HCT116 (cell line): ENCODE measurements at regions not wholly inside any gene's neighbourhood (a gene's known extent, or its start where the extent isn't known, plus 50 kb on each side); places are given as distances from the start of the nearest gene placed in this dataset.

Source experiments
- ATAC-seq: fragments of 200-7000 bp; cut with Tn5 transposase; 2 replicates; pipeline ENCODE4 v1.9.1; 2020; ENCODE audit warnings: mild to moderate bottlenecking, moderate library complexity
- BruUV-seq: library from RNA; stranded (reverse); fragments of 400-500 nt; replicated peaks from 2 replicates; lab custom pipeline; 2021; lab: Mats Ljungman, UMichigan
- CTCF ChIA-PET: fragments of 300-600 bp; sonication (Branson Sonifier 250); formaldehyde crosslinking; loops from one replicate; lab custom pipeline; 2021; ENCODE audit warnings: antibody characterized with exemption; lab: Charles Lee
- POLR2A ChIA-PET: fragments of 300-600, 350-600 bp; sonication (Branson Sonifier 250); formaldehyde crosslinking; loops from one replicate; lab custom pipeline; 2021; ENCODE audit warnings: antibody characterized with exemption; lab: Charles Lee
- RAD21 ChIA-PET, 2 experiments: fragments of 300-600 bp; sonication (Branson Sonifier 250); formaldehyde crosslinking; loops; one replicate each; lab custom pipeline; 2023; ENCODE audit warnings: low total read pairs in 2 of 2; ENCODE audit not compliant: uncharacterized antibody in 2 of 2, unreplicated experiment in 2 of 2, low non-redundant PET in 1 of 2; lab: Charles Lee
- DNase-seq: peaks from one replicate; pipeline ENCODE4 v3.0.0-alpha.2; 2010; ENCODE audit warnings: low read depth, low spot score
- H2AFZ ChIP-seq: fragments of 200-600 bp; shearing (Covaris generic), sonication (generic); 2 replicates; pipeline ENCODE4 v1.6.1; 2017; ENCODE audit warnings: low read depth, mixed run types, mixed read lengths, antibody characterized with exemption, low read length; ENCODE audit not compliant: poor library complexity, severe bottlenecking
- H3K27ac ChIP-seq: 2 replicates; pipeline ENCODE4 v1.5.1; 2012; ENCODE audit warnings: low read depth, low read length
- H3K27me3 ChIP-seq: fragments of 200-600 bp; sonication (generic); 2 replicates; pipeline ENCODE4 v1.6.1; 2016; ENCODE audit warnings: mixed run types, low read length, mixed read lengths; ENCODE audit not compliant: insufficient read depth
- H3K36me3 ChIP-seq, 2 experiments: fragments of 200-500 bp in 1 of 2; fragments of 200-600 bp in 1 of 2; sonication (Bioruptor generic) in 1 of 2; sonication (generic) in 1 of 2; 2 replicates each; pipeline versions ENCODE4 v1.5.1 to v1.6.1; 2014 to 2016; ENCODE audit warnings: low read length in 2 of 2, inconsistent platforms in 1 of 2, mixed read lengths in 1 of 2, mixed run types in 1 of 2; ENCODE audit not compliant: insufficient read depth in 2 of 2, control insufficient read depth in 1 of 2
- H3K4me1 ChIP-seq, 2 experiments: fragments of 200-600 bp in 1 of 2; sonication (generic) in 1 of 2; 2 replicates each; pipeline versions ENCODE4 v1.5.1 to v1.6.1; 2012 to 2017; ENCODE audit warnings: low read length in 2 of 2, inconsistent platforms in 1 of 2, mild to moderate bottlenecking in 1 of 2, mixed read lengths in 1 of 2, mixed run types in 1 of 2, moderate library complexity in 1 of 2; ENCODE audit not compliant: insufficient read depth in 2 of 2, control insufficient read depth in 1 of 2
- H3K4me2 ChIP-seq: fragments of 200-600 bp; sonication (generic); 2 replicates; pipeline ENCODE4 v1.6.1; 2017; ENCODE audit warnings: mixed run types, low read length, mixed read lengths
- H3K4me3 ChIP-seq, 2 experiments: fragments of 200-600 bp in 1 of 2; sonication (generic) in 1 of 2; replicated peaks in 1 of 2; 2 replicates each; pipeline ENCODE4 v1.5.1; 2011 to 2016; ENCODE audit warnings: low read length in 2 of 2, control low read depth in 1 of 2, low read depth in 1 of 2, mild to moderate bottlenecking in 1 of 2, mixed read lengths in 1 of 2, mixed run types in 1 of 2
- H3K79me2 ChIP-seq: fragments of 200-600 bp; sonication (generic); 2 replicates; pipeline ENCODE4 v1.6.1; 2017; ENCODE audit warnings: mild to moderate bottlenecking, mixed run types, low read length, moderate library complexity, mixed read lengths; ENCODE audit not compliant: insufficient read depth
- H3K9ac ChIP-seq: fragments of 200-600 bp; sonication (generic); 2 replicates; pipeline ENCODE4 v1.6.1; 2016; ENCODE audit warnings: low read length, mixed read lengths
- H3K9me2 ChIP-seq: fragments of 200-600 bp; sonication (generic), shearing (Covaris generic); 2 replicates; pipeline ENCODE4 v1.6.1; 2017; ENCODE audit warnings: mixed run types, mild to moderate bottlenecking, moderate library complexity; ENCODE audit not compliant: insufficient read depth
- H3K9me3 ChIP-seq, 2 experiments: fragments of 200-500 bp in 1 of 2; fragments of 200-600 bp in 1 of 2; sonication (Bioruptor generic) in 1 of 2; sonication (generic) in 1 of 2; 2 replicates each; pipeline ENCODE4 v1.6.1; 2014 to 2017; ENCODE audit warnings: low read length in 2 of 2, mixed read lengths in 2 of 2, inconsistent platforms in 1 of 2, low read depth in 1 of 2, mild to moderate bottlenecking in 1 of 2, mixed run types in 1 of 2, moderate library complexity in 1 of 2; ENCODE audit not compliant: control insufficient read depth in 1 of 2, insufficient read depth in 1 of 2
- H4K20me1 ChIP-seq: fragments of 200-600 bp; sonication (generic), shearing (Covaris generic); 2 replicates; pipeline ENCODE4 v1.6.1; 2017; ENCODE audit warnings: mixed run types, mild to moderate bottlenecking, moderate library complexity; ENCODE audit not compliant: insufficient read depth
- CTCF ChIP-seq, 3 experiments: fragments of 200-600 bp in 1 of 3; sonication (generic) in 1 of 3; IDR thresholded peaks in 2 of 3; conservative IDR thresholded peaks in 1 of 3; 2 replicates each; pipeline ENCODE4 v1.5.1; 2012 to 2017; ENCODE audit warnings: low read depth in 2 of 3, low read length in 2 of 3, antibody characterized with exemption in 1 of 3, borderline replicate concordance in 1 of 3, control low read depth in 1 of 3, mild to moderate bottlenecking in 1 of 3, mixed read lengths in 1 of 3, mixed run types in 1 of 3, moderate library complexity in 1 of 3; ENCODE audit not compliant: insufficient read depth in 1 of 3
- EGR1 ChIP-seq: IDR thresholded peaks from 2 replicates; pipeline ENCODE4 v1.6.1; 2012; ENCODE audit warnings: low read depth
- ELF1 ChIP-seq: IDR thresholded peaks from 2 replicates; pipeline ENCODE4 v1.6.1; 2012; ENCODE audit warnings: low read depth, borderline replicate concordance
- FOSL1 ChIP-seq: IDR thresholded peaks from 2 replicates; pipeline ENCODE4 v1.6.1; 2012; ENCODE audit warnings: low read depth
- POLR2A ChIP-seq: IDR thresholded peaks from 2 replicates; pipeline ENCODE4 v1.7.0; 2011; ENCODE audit warnings: borderline replicate concordance; ENCODE audit not compliant: insufficient read depth, insufficient read length; ENCODE audit errors: extremely low read depth
- POLR2AphosphoS5 ChIP-seq: IDR thresholded peaks from 2 replicates; pipeline ENCODE4 v1.6.1; 2011; ENCODE audit warnings: mild to moderate bottlenecking, low read depth, low read length, moderate library complexity
- REST ChIP-seq: IDR thresholded peaks from 2 replicates; pipeline ENCODE4 v1.6.1; 2012; ENCODE audit warnings: low read depth
- SP1 ChIP-seq: IDR thresholded peaks from 2 replicates; pipeline ENCODE4 v1.6.1; 2012; ENCODE audit warnings: low read depth
- SRF ChIP-seq: IDR thresholded peaks from 2 replicates; pipeline ENCODE4 v1.6.1; 2012; ENCODE audit warnings: low read depth
- YY1 ChIP-seq: IDR thresholded peaks from 2 replicates; pipeline ENCODE4 v1.6.1; 2011; ENCODE audit warnings: low read length, low read depth, moderate library complexity, mild to moderate bottlenecking; ENCODE audit not compliant: insufficient replicate concordance; ENCODE audit errors: extremely low read depth
- ZNF274 ChIP-seq: fragments of 200-500 bp; sonication (Bioruptor generic); IDR thresholded peaks from 2 replicates; pipeline ENCODE4 v1.6.1; 2014; ENCODE audit warnings: mild to moderate bottlenecking, low read depth, low read length, inconsistent platforms
- intact Hi-C: fragments of 100-400 bp; cut with micrococcal nuclease; formaldehyde crosslinking; loops from 2 replicates; pipeline ENCODE4 v1.10.0; 2022

- RAD21 ChIA-PET, result no interaction called here
- TF ChIP-seq ELF1, result no peak
- no peak for TF ChIP-seq POLR2AphosphoS5
- TF ChIP-seq FOSL1, result no peak
- TF ChIP-seq EGR1, result no peak
- no peak for TF ChIP-seq SRF
- no peak for TF ChIP-seq CTCF (IDR thresholded peaks at IDR 0.05 in 2 of 3, conservative IDR thresholded peaks at IDR 0.05 in 1 of 3; ENCODE audit: borderline replicate concordance in 1 of 3, insufficient read depth in 1 of 3, low read depth in 2 of 3, low read length in 2 of 3)
- no peak for TF ChIP-seq REST
- TF ChIP-seq YY1, result no peak
- no peak for TF ChIP-seq POLR2A
- TF ChIP-seq ZNF274, result no peak
- TF ChIP-seq SP1, result no peak
- TF ChIP-seq, all 23 proteins: peak for 0
- Histone ChIP-seq H3K9ac (no peak overlapping the region), H3K27me3 (no peaks in the 10 kb centered on the region), H3K4me1 (no peaks in the 10 kb centered on the region), H4K20me1 (no peaks in the 10 kb centered on the region), H3K4me2 (no peak overlapping the region), H3K9me2 (no peaks in the 10 kb centered on the region), H3K36me3 (no peaks in the 10 kb centered on the region), H3K79me2 (no peaks in the 10 kb centered on the region), H2AFZ (no peak overlapping the region), H3K4me3 (no peak overlapping the region), H3K27ac (no peak overlapping the region), H3K9me3 (no peaks in the 10 kb centered on the region)
- no peak for ATAC-seq
- DNase-seq, result no peak
- ChIA-PET POLR2A (no interaction called here), CTCF (no interaction called here)
- BruUV-seq, result no TSS peak
- intact Hi-C loops, result no loop called here
Measured at GRCh38 chr3:192986379-192986778, 68.7 kb upstream of the MB21D2 start.
